GM19328 (cell line): ENCODE measurements at regions not wholly inside any gene's neighbourhood (a gene's known extent, or its start where the extent isn't known, plus 50 kb on each side); places are given as distances from the start of the nearest gene placed in this dataset.

Source experiments
- ATAC-seq: cut with Tn5 transposase; IDR thresholded peaks from one replicate; pipeline ENCODE4 v1.9.1; 2021; ENCODE audit warnings: mild to moderate bottlenecking, moderate library complexity; ENCODE audit not compliant: unreplicated experiment

DNA sequence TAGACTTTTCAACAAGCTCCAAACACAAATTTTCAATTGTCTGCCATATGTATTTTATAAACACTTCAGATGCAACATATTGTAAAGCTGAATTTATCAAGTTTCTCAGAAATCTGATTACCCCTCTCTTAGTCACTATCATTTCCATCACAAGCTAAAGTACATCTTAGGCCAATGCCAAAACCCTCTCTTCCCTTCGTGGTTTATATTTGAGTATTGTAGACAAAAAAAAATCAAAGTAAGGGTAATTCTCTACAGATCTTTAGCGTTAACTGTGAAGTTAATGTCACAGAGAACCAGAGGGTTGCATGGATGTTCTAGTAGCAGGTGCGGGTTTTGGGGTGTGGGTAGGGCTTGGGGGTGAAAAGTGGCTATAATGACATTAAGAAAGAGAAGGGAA, 387.7 kb upstream of the PTGER4 start:
- ATAC-seq = no peak

DNA sequence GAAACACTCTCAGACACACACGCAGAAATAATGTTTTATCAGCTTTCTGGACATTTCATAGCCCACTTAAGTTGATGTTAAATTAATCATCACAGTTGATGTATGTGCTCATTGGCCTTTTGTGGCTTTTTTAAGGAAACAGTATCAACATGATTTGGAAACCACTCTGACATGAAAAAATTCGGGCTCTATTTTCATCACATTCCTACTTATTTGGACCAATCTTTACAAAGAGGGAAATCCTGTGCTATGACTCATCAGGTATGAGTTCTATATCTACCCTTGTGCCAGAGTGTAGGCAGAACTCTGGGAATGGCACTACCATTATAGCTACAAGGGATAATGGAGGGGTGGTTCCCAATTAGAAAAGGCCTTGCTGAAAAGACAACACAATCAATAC, 388.4 kb upstream of the PTGER4 start:
- ATAC-seq = no peak

DNA sequence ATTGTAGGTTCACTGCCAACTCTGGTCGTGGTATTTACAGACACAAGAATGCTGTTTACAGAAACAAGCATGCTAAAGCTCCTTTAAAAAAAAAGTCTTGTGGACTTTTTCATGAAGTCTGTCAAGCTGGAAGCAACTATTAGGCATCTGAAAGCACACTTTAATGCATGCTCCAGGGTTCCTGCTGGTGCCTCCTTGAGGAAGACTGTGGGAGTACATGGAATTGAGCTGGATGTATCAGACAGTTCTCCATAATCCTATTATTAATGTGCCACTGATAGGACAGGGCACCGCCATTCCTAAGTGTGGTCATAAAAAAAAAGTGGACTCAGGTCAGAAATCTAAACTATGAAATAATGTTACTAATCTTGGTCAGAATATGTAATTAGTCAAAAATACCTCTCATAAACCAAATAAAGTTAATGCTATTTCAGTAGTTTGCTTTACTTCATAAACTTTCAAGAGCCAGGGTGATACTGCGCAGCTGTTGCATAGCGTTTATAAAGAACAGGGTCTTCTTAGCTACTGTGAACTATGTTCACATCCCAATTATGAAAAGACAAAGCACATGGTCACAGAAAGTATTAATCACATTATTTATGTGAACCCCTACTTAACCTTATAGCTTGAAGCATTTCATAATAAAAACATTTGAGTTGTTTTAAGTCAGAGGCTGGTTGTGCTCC, 390.8 kb upstream of the PTGER4 start:
- ATAC-seq = no peak

- no peak for ATAC-seq
These were observed 394.9 kb upstream of the PTGER4 start for GRCh38 chr5:40284863-40285262.

- no peak for ATAC-seq
These were observed 400.8 kb upstream of the PTGER4 start for GRCh38 chr5:40278881-40279280.

- no peak for ATAC-seq
These were observed 402.4 kb upstream of the PTGER4 start for GRCh38 chr5:40277161-40277906.

- ATAC-seq = no peak
These were observed 403.2 kb upstream of the PTGER4 start for GRCh38 chr5:40276426-40277102.

GRCh38 chr5:40274568-40274967, 405.1 kb upstream of the PTGER4 start:
- no peak for ATAC-seq

GRCh38 chr5:40273936-40274335, 405.8 kb upstream of the PTGER4 start:
- ATAC-seq = no peak

DNA sequence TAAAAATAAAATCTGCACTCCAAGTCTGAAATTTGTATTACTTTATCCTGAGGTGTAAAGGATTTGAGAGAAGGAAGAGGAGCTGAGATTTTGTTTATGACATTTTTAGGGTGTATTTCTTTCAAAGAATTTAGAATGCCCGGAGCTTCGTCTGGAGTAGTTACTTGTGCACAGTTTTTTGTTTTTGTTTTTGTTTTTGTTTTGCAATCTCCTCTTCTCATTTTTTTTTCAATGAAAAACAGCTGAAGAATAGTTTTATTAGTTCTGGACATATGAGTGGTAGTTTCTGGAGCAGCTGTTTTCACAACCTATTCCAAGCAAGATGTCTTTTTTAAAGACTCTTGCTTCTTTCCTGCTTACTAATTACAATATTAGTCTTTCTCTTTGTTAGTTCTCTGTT, 408.2 kb upstream of the PTGER4 start:
- no peak for ATAC-seq

GRCh38 chr5:40270274-40270845, 409.4 kb upstream of the PTGER4 start:
- ATAC-seq = no peak

GRCh38 chr5:40268088-40268487, 411.6 kb upstream of the PTGER4 start:
- ATAC-seq = no peak

GRCh38 chr5:40266952-40267351, 412.8 kb upstream of the PTGER4 start:
- ATAC-seq = no peak

- no peak for ATAC-seq
These were observed 417.7 kb upstream of the PTGER4 start for GRCh38 chr5:40261984-40262383.

DNA sequence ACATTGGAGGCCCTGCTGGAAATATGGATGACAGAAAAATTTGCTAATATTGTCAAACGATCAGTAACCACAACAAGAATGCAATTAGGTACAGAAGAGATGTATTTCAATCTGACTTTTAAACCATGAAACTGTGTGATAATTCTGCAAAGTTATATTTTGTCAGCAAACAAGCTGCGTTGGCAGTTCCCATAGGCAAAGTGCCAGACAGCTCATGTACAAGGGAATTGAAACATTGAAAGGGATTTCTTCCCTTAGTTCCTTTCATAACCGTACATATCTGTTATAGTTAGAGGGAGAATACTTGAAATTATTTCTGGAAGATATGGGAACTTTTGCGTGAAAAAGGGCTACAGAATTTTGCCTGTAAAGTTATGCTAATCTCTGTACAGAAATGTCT, 419.4 kb upstream of the PTGER4 start:
- ATAC-seq = no peak

- ATAC-seq = no peak
These were observed 421.5 kb upstream of the PTGER4 start for GRCh38 chr5:40258222-40258621.

DNA sequence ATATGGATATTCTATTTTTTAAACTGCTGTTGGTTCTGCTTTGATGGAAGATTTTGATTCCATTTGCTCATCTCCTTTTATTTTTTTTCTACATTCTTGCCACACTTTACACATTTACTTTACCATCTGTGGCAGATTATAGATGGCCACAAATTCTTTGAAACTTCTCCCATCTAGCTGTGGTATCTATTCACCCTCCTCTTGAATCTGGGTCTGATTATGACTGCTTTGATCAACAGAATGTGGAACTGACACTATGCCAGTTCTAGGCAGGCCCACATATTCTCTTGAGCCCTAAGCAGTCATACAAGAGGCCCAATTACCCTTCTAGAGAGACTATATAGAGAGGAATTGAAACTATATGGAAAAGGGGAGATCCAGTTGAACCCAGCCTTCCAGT, 439.0 kb upstream of the PTGER4 start:
- no peak for ATAC-seq

GRCh38 chr5:40240111-40240510, 439.6 kb upstream of the PTGER4 start:
- ATAC-seq = no peak

DNA sequence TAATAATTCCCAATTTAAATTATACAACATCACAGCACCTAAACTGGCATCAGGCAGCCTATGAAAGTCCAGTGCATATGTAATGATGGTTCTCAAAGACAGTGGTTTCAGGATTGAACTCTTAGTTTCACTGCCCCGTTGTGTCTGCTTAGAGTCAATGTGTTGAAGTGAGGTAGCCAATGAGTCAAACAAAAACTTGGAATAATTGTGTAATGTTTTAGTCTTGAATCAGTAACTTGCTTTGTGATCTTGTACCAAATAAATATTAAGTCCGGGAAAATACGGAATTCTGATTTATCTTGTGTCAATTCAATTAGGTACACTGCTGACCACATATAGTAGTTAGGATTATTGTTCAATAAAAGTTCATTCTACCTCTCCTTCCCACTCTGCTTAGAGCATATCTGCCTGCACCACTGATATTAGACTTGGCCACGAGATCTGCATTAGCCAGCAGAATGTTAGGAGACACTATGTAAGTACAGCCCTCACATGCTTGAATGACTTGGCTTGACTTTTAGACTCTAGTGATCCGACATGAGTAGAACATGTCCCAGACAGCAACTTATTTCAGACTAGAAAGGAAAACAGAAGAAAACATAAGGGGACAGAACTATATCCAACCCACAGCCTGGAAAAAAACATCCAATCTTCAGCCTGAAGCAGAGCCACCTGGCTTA, 441.5 kb upstream of the PTGER4 start:
- no peak for ATAC-seq

- ATAC-seq = no peak
These were observed 444.0 kb upstream of the PTGER4 start for GRCh38 chr5:40235471-40236400.
